ENCODE measurements at regions not wholly inside any gene's neighbourhood (a gene's known extent, or its start where the extent isn't known, plus 50 kb on each side); places are given as distances from the start of the nearest gene placed in this dataset.
A peak's percentile ranks its signal among the peaks of the same experiment; 100 is the strongest.

GRCh38 chr9:96125624-96126023 lies 176.4 kb downstream of the HSD17B3 start:
- no peak for DNase-seq
- Histone ChIP-seq H3K36me3 (ENCODE audit: control insufficient read depth in 4 of 4, insufficient read depth in 4 of 4, low read length in 3 of 4) (no peaks in the 10 kb centered on the region), H3K4me1 (ENCODE audit: control extremely low read depth in 1 of 4, control insufficient read depth in 4 of 4, insufficient read depth in 4 of 4, low read length in 3 of 4) (peaks cover 0 to 11% (median 5%) of the 10 kb centered on the region in 4 experiments), H3K27me3 (replicated peaks in 2 of 5; ENCODE audit: control insufficient read depth in 4 of 5, insufficient read depth in 5 of 5, low read length in 4 of 5) (peaks cover 0 to 2% (median 0%) of the 10 kb centered on the region in 5 experiments), H3K27ac (ENCODE audit: insufficient read depth in 1 of 2, low read depth in 1 of 2, low read length in 2 of 2, poor library complexity in 1 of 2, severe bottlenecking in 2 of 2) (no peak overlapping the region), H3K4me3 (ENCODE audit: control insufficient read depth in 1 of 7, extremely low read depth in 1 of 7, insufficient read depth in 4 of 7, low read depth in 2 of 7, low read length in 6 of 7) (no peak overlapping the region), H3K9me3 (ENCODE audit: control extremely low read depth in 1 of 5, control insufficient read depth in 4 of 5, insufficient read depth in 2 of 5, low read depth in 1 of 5, low read length in 4 of 5) (no peaks in the 10 kb centered on the region)
- 50% methylated on average over 2 of the region's 3 CpGs for WGBS (ENCODE audit: insufficient coverage)
- POLR2A ChIA-PET = no interaction called here
- CTCF ChIA-PET = no interaction called here

GRCh38 chr9:96122751-96123150 lies 179.2 kb downstream of the HSD17B3 start:
- ChIA-PET CTCF (interaction anchor here (1.1 to 1.6 kb wide), 2 partner anchors 14 to 15 kb away, joined by 5 read pairs; no protein-coding TSS in a partner anchor), POLR2A (no interaction called here)
- no peaks in the 10 kb centered on the region for H3K27me3 ChIP-seq (replicated peaks in 2 of 5; ENCODE audit: control insufficient read depth in 4 of 5, insufficient read depth in 5 of 5, low read length in 4 of 5)
- H3K27ac ChIP-seq (ENCODE audit: insufficient read depth in 1 of 2, low read depth in 1 of 2, low read length in 2 of 2, poor library complexity in 1 of 2, severe bottlenecking in 2 of 2) = no peak overlapping the region
- WGBS (ENCODE audit: insufficient coverage) = 100% methylated on average over 2 of the region's 3 CpGs
- DNase-seq = no peak
- no peak overlapping the region for H3K4me3 ChIP-seq (ENCODE audit: control insufficient read depth in 1 of 7, extremely low read depth in 1 of 7, insufficient read depth in 4 of 7, low read depth in 2 of 7, low read length in 6 of 7)
- peaks cover 0 to 15% (median 8%) of the 10 kb centered on the region in 4 experiments for H3K4me1 ChIP-seq (ENCODE audit: control extremely low read depth in 1 of 4, control insufficient read depth in 4 of 4, insufficient read depth in 4 of 4, low read length in 3 of 4)
- H3K36me3 ChIP-seq (ENCODE audit: control insufficient read depth in 4 of 4, insufficient read depth in 4 of 4, low read length in 3 of 4) = no peaks in the 10 kb centered on the region
- H3K9me3 ChIP-seq (ENCODE audit: control extremely low read depth in 1 of 5, control insufficient read depth in 4 of 5, insufficient read depth in 2 of 5, low read depth in 1 of 5, low read length in 4 of 5) = peaks cover 3 to 15% (median 6%) of the 10 kb centered on the region in 5 experiments

GRCh38 chr9:96122282-96122681 lies 179.7 kb downstream of the HSD17B3 start:
- ChIA-PET CTCF (interaction anchor here (0.7 to 1.1 kb wide), 2 partner anchors 15 to 437 kb away, joined by 3 to 5 read pairs; no protein-coding TSS in a partner anchor), POLR2A (no interaction called here)
- Histone ChIP-seq H3K9me3 (ENCODE audit: control extremely low read depth in 1 of 5, control insufficient read depth in 4 of 5, insufficient read depth in 2 of 5, low read depth in 1 of 5, low read length in 4 of 5) (peaks cover 3 to 15% (median 6%) of the 10 kb centered on the region in 5 experiments), H3K27me3 (replicated peaks in 2 of 5; ENCODE audit: control insufficient read depth in 4 of 5, insufficient read depth in 5 of 5, low read length in 4 of 5) (no peaks in the 10 kb centered on the region), H3K36me3 (ENCODE audit: control insufficient read depth in 4 of 4, insufficient read depth in 4 of 4, low read length in 3 of 4) (no peaks in the 10 kb centered on the region), H3K27ac (ENCODE audit: insufficient read depth in 1 of 2, low read depth in 1 of 2, low read length in 2 of 2, poor library complexity in 1 of 2, severe bottlenecking in 2 of 2) (no peak overlapping the region), H3K4me1 (ENCODE audit: control extremely low read depth in 1 of 4, control insufficient read depth in 4 of 4, insufficient read depth in 4 of 4, low read length in 3 of 4) (peaks cover 0 to 19% (median 8%) of the 10 kb centered on the region in 4 experiments), H3K4me3 (ENCODE audit: control insufficient read depth in 1 of 7, extremely low read depth in 1 of 7, insufficient read depth in 4 of 7, low read depth in 2 of 7, low read length in 6 of 7) (no peak overlapping the region)
- no peak for DNase-seq
- WGBS (ENCODE audit: insufficient coverage) = 100% methylated on average over 3 of the region's 6 CpGs

- ChIA-PET POLR2A (no interaction called here), CTCF (no interaction called here)
- Histone ChIP-seq H3K27ac (ENCODE audit: insufficient read depth in 1 of 2, low read depth in 1 of 2, low read length in 2 of 2, poor library complexity in 1 of 2, severe bottlenecking in 2 of 2) (peak overlapping the region in 1 of 2 experiments; percentile 1), H3K4me1 (ENCODE audit: control extremely low read depth in 1 of 4, control insufficient read depth in 4 of 4, insufficient read depth in 4 of 4, low read length in 3 of 4) (peaks cover 0 to 22% (median 8%) of the 10 kb centered on the region in 4 experiments), H3K4me3 (ENCODE audit: control insufficient read depth in 1 of 7, extremely low read depth in 1 of 7, insufficient read depth in 4 of 7, low read depth in 2 of 7, low read length in 6 of 7) (peak overlapping the region in 1 of 7 experiments; percentile 5), H3K27me3 (replicated peaks in 2 of 5; ENCODE audit: control insufficient read depth in 4 of 5, insufficient read depth in 5 of 5, low read length in 4 of 5) (no peaks in the 10 kb centered on the region), H3K9me3 (ENCODE audit: control extremely low read depth in 1 of 5, control insufficient read depth in 4 of 5, insufficient read depth in 2 of 5, low read depth in 1 of 5, low read length in 4 of 5) (peaks cover 3 to 15% (median 6%) of the 10 kb centered on the region in 5 experiments), H3K36me3 (ENCODE audit: control insufficient read depth in 4 of 4, insufficient read depth in 4 of 4, low read length in 3 of 4) (no peaks in the 10 kb centered on the region)
- peak; percentile 56 to 86 (median 79) for DNase-seq
- 0% methylated on average over 1 of the region's 2 CpGs for WGBS (ENCODE audit: insufficient coverage)
These were observed 180.8 kb downstream of the HSD17B3 start for GRCh38 chr9:96121136-96121535.

DNA sequence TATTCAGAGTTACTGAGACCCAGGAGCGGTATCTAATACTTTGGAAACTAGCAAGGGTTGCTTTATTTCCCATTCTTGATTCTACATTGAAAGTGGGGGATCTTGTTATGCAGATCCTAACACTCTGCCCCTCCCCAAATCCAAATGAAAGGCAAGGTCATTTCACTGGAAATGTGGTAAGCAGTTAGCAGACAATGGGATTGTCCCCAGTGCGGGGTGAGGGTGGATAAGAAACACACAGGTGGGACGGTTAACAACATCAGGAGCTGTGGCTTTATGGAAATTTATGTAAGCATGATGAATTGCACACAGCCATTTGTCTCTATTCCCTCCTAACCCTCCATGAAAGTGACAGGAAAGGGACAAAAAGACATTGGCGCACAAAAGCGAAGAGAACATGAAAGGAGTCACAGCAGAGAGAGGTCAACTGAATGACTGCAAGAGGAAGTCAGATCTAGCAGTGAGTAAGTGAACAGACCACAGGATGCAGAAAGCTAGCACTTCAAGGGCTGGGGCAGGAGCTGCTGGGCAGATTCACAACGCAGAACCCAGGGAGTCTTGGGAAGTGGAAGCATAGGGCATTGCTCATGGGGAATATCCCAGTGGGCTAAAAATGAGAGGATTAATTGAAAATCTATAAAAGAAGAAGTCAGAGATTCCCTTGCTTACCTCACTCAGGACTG lies 184.4 kb downstream of the HSD17B3 start:
- Histone ChIP-seq H3K4me1 (ENCODE audit: control extremely low read depth in 1 of 4, control insufficient read depth in 4 of 4, insufficient read depth in 4 of 4, low read length in 3 of 4) (peaks cover 0 to 22% (median 8%) of the 10 kb centered on the region in 4 experiments), H3K4me3 (ENCODE audit: control insufficient read depth in 1 of 7, extremely low read depth in 1 of 7, insufficient read depth in 4 of 7, low read depth in 2 of 7, low read length in 6 of 7) (no peak overlapping the region), H3K27me3 (replicated peaks in 2 of 5; ENCODE audit: control insufficient read depth in 4 of 5, insufficient read depth in 5 of 5, low read length in 4 of 5) (no peaks in the 10 kb centered on the region), H3K27ac (ENCODE audit: insufficient read depth in 1 of 2, low read depth in 1 of 2, low read length in 2 of 2, poor library complexity in 1 of 2, severe bottlenecking in 2 of 2) (no peak overlapping the region), H3K9me3 (ENCODE audit: control extremely low read depth in 1 of 5, control insufficient read depth in 4 of 5, insufficient read depth in 2 of 5, low read depth in 1 of 5, low read length in 4 of 5) (peaks cover 3 to 15% (median 6%) of the 10 kb centered on the region in 5 experiments), H3K36me3 (ENCODE audit: control insufficient read depth in 4 of 4, insufficient read depth in 4 of 4, low read length in 3 of 4) (no peaks in the 10 kb centered on the region)
- CTCF ChIA-PET = no interaction called here
- DNase-seq = peak in 1 of 3 donors; percentile 54
- POLR2A ChIA-PET = no interaction called here
- WGBS (ENCODE audit: insufficient coverage) = 96% methylated on average over 4 of the region's 6 CpGs

DNA sequence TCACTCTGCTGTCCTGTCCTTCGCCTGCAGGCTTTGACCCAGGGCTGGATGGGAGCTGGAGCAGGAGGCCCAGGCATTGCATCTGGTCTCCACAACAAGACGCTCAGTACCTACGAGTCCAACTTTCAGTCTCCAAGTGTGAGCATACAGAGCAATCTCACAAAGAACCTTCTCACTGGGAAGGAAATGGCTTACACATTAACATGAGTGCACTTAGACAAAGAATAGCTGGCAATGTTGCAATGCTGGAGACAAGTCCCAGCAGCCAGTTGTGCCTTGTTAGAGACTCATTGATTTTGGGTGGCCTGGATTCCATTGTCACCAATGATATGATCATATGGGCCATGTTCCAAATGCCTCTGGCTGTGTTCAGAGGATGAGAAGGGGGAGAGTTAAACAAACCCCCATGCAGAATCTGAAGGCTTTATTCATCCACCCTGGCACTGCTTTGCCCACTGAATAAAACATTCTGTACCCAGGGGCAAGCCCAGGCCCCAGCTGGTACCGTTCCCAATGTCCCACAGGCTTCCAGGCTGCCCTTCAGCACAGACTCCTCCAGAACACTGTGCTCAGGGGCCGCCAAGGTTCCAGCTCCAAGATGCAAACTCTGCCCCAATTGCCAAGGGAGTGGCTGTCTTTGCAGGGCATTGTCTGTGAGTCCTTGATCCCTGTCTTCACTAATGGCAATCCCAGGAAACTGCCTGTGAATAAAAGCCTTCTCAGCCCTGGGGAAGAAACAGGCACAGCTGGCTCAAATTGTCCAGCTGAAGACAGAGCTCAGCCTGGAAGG lies 185.5 kb downstream of the HSD17B3 start:
- Histone ChIP-seq H3K9me3 (ENCODE audit: control extremely low read depth in 1 of 5, control insufficient read depth in 4 of 5, insufficient read depth in 2 of 5, low read depth in 1 of 5, low read length in 4 of 5) (peaks cover 3 to 15% (median 6%) of the 10 kb centered on the region in 5 experiments), H3K36me3 (ENCODE audit: control insufficient read depth in 4 of 4, insufficient read depth in 4 of 4, low read length in 3 of 4) (no peaks in the 10 kb centered on the region), H3K27me3 (replicated peaks in 2 of 5; ENCODE audit: control insufficient read depth in 4 of 5, insufficient read depth in 5 of 5, low read length in 4 of 5) (no peaks in the 10 kb centered on the region), H3K4me3 (ENCODE audit: control insufficient read depth in 1 of 7, extremely low read depth in 1 of 7, insufficient read depth in 4 of 7, low read depth in 2 of 7, low read length in 6 of 7) (no peak overlapping the region), H3K4me1 (ENCODE audit: control extremely low read depth in 1 of 4, control insufficient read depth in 4 of 4, insufficient read depth in 4 of 4, low read length in 3 of 4) (peaks cover 0 to 19% (median 8%) of the 10 kb centered on the region in 4 experiments), H3K27ac (ENCODE audit: insufficient read depth in 1 of 2, low read depth in 1 of 2, low read length in 2 of 2, poor library complexity in 1 of 2, severe bottlenecking in 2 of 2) (no peak overlapping the region)
- CTCF ChIA-PET = no interaction called here
- 96% methylated on average over 5 of the region's 5 CpGs for WGBS (ENCODE audit: insufficient coverage)
- no peak for DNase-seq
- POLR2A ChIA-PET = no interaction called here

DNA sequence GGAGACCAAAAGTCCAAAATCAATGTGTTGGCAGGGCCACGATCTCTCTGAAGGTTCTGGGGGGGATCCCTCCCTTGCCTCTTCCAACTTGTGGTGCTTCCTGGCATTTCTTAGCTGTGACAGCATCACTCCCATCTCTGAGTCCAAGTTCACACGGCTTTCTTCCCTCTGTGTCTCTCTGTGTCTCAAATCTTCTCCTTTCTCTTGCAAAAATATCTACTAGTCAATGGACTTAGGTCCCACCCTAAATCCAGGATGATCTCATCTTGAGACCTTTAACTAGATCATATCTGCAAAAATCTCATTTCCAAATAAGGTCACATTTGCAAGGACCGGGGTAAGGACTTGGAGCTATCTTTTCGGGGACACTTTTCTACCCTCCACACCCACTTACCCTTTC lies 186.1 kb downstream of the HSD17B3 start:
- no peak for DNase-seq
- Histone ChIP-seq H3K27ac (ENCODE audit: insufficient read depth in 1 of 2, low read depth in 1 of 2, low read length in 2 of 2, poor library complexity in 1 of 2, severe bottlenecking in 2 of 2) (no peak overlapping the region), H3K36me3 (ENCODE audit: control insufficient read depth in 4 of 4, insufficient read depth in 4 of 4, low read length in 3 of 4) (no peaks in the 10 kb centered on the region), H3K4me3 (ENCODE audit: control insufficient read depth in 1 of 7, extremely low read depth in 1 of 7, insufficient read depth in 4 of 7, low read depth in 2 of 7, low read length in 6 of 7) (no peak overlapping the region), H3K27me3 (replicated peaks in 2 of 5; ENCODE audit: control insufficient read depth in 4 of 5, insufficient read depth in 5 of 5, low read length in 4 of 5) (no peaks in the 10 kb centered on the region), H3K4me1 (ENCODE audit: control extremely low read depth in 1 of 4, control insufficient read depth in 4 of 4, insufficient read depth in 4 of 4, low read length in 3 of 4) (peaks cover 0 to 13% (median 4%) of the 10 kb centered on the region in 4 experiments), H3K9me3 (ENCODE audit: control extremely low read depth in 1 of 5, control insufficient read depth in 4 of 5, insufficient read depth in 2 of 5, low read depth in 1 of 5, low read length in 4 of 5) (peaks cover 3 to 15% (median 6%) of the 10 kb centered on the region in 5 experiments)
- CTCF ChIA-PET = no interaction called here
- 91% methylated on average over 4 of the region's 4 CpGs for WGBS (ENCODE audit: insufficient coverage)
- POLR2A ChIA-PET = no interaction called here
